ENCODE measurements at regions not wholly inside any gene's neighbourhood (a gene's known extent, or its start where the extent isn't known, plus 50 kb on each side); places are given as distances from the start of the nearest gene placed in this dataset.

DNA sequence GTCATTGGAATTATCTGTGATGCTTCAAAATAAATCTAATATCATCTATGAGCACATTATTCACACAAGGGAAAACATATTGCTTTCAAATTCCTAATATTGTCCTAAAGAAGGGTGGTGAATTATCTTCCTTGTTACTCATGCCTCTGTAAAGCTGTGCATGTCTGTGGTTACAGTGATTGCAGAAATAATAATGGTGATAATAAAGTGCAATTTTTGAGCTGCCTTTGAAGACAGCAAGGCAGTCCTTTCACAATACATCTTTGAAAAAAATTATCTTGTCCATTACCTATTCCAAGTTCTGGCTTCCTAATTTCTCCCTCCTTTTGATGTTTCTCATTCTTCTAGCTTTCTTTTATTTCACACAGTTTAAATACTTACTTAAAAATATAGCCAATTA lies 442.1 kb upstream of the EYS start:
- TF ChIP-seq, protein P1, sequence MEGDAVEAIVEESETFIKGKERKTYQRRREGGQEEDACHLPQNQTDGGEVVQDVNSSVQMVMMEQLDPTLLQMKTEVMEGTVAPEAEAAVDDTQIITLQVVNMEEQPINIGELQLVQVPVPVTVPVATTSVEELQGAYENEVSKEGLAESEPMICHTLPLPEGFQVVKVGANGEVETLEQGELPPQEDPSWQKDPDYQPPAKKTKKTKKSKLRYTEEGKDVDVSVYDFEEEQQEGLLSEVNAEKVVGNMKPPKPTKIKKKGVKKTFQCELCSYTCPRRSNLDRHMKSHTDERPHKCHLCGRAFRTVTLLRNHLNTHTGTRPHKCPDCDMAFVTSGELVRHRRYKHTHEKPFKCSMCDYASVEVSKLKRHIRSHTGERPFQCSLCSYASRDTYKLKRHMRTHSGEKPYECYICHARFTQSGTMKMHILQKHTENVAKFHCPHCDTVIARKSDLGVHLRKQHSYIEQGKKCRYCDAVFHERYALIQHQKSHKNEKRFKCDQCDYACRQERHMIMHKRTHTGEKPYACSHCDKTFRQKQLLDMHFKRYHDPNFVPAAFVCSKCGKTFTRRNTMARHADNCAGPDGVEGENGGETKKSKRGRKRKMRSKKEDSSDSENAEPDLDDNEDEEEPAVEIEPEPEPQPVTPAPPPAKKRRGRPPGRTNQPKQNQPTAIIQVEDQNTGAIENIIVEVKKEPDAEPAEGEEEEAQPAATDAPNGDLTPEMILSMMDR (IDR thresholded peaks at IDR 0.05; ENCODE audit: low read depth, low read length, missing control alignments): no peak
- Histone ChIP-seq H3K27me3 (replicated peaks) (no peaks in the 10 kb centered on the region), H3K4me3 (ENCODE audit: low read depth, low read length) (no peak overlapping the region), H3K36me3 (replicated peaks) (no peaks in the 10 kb centered on the region), H3K27ac (no peak overlapping the region)
- in situ Hi-C loops (cut with HindIII; ENCODE audit: low pct_ligation_motif_present, low sequenced_read_pairs): no loop called here
- DNase-seq: no peak

DNA sequence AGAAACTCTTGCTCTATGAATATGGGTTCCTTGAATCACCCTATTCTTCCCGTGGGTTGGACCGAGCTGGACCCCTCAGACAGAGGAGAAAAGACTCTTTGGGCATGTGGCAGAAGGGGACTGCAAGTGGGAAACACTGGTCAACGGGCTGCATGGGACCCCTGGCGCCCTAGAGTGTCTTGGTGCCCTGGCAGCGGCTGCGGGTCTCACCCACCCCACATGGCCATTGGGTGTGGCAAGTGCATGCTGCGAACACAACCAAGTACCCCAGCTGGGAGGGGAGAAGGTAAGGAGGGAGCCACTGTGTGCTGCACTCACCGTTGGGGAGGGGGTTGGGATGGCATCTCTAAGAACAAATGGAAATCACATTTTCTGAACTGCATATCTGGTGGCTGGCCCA lies 438.8 kb upstream of the EYS start:
- H3K27ac ChIP-seq: no peak overlapping the region
- TF ChIP-seq, protein P1 (IDR thresholded peaks at IDR 0.05; ENCODE audit: low read depth, low read length, missing control alignments): no peak
- no peaks in the 10 kb centered on the region for H3K27me3 ChIP-seq (replicated peaks)
- DNase-seq: no peak
- no peaks in the 10 kb centered on the region for H3K36me3 ChIP-seq (replicated peaks)
- in situ Hi-C loops (cut with HindIII; ENCODE audit: low pct_ligation_motif_present, low sequenced_read_pairs): no loop called here
- no peak overlapping the region for H3K4me3 ChIP-seq (ENCODE audit: low read depth, low read length)

DNA sequence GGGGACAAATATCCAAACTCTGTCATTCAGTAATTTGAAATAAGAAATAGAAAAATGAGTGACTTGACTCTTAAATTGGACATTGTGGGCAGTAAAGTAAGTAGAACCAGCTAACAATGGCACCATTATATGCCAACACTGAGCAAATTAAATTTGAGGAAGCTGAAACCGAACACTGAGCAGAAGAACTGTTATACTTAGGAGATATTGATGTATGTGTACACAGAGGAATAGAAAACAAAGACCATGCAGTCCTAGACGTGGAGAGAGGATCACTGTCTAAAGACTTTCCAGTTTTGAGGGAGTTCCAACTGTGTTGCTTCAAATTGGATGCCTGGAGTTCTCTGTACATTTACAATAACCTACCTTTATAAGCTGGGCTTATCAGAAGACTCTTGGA lies 427.0 kb upstream of the EYS start:
- TF ChIP-seq, protein P1 (IDR thresholded peaks at IDR 0.05; ENCODE audit: low read depth, low read length, missing control alignments): no peak
- H3K27me3 ChIP-seq (replicated peaks): no peaks in the 10 kb centered on the region
- no peak overlapping the region for H3K4me3 ChIP-seq (ENCODE audit: low read depth, low read length)
- H3K36me3 ChIP-seq (replicated peaks): no peaks in the 10 kb centered on the region
- no peak for DNase-seq
- no peak overlapping the region for H3K27ac ChIP-seq
- in situ Hi-C loops (cut with HindIII; ENCODE audit: low pct_ligation_motif_present, low sequenced_read_pairs): no loop called here

DNA sequence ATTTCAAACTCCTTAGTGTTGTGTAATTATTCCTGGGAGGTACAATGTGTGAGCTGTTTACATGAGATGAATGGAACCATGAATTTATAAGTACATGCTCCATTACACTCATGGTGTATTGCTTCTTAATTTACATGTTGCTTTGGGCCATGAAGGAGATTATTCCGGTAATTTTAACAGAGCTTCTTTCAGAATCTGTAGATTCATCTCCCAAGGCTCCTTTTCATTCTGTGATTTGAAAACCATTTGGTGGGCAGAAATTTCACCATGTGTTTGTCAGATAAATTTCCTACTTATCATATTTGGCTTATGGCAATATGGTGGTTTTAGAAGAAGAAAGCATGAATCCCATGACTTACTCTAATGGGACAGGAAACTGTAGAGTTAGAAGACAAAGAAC lies 421.6 kb upstream of the EYS start:
- no peaks in the 10 kb centered on the region for H3K27me3 ChIP-seq (replicated peaks)
- H3K36me3 ChIP-seq (replicated peaks): no peaks in the 10 kb centered on the region
- H3K4me3 ChIP-seq (ENCODE audit: low read depth, low read length): no peak overlapping the region
- in situ Hi-C loops (cut with HindIII; ENCODE audit: low pct_ligation_motif_present, low sequenced_read_pairs): no loop called here
- TF ChIP-seq, protein P1 (IDR thresholded peaks at IDR 0.05; ENCODE audit: low read depth, low read length, missing control alignments): no peak
- no peak for DNase-seq
- H3K27ac ChIP-seq: no peak overlapping the region

DNA sequence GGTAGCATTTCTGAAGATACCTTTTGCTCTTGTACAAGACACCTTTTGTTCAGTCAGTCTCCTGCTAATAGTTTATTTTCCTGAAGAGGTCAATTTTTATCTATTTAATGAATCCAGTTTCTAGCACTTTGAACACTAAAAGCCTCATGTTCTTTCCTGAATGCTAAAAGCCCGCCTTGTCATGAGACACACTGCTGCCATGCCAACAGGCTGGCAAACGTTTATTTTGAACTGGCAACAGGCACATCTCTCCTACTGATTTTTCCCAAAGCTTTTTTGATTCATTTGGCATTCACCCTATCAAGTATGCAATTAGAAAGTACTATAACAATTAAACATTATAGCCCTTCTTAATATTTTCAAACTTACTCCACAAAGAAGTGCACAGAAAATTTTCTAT lies 421.2 kb upstream of the EYS start:
- no peak overlapping the region for H3K27ac ChIP-seq
- H3K36me3 ChIP-seq (replicated peaks): no peaks in the 10 kb centered on the region
- TF ChIP-seq, protein P1 (IDR thresholded peaks at IDR 0.05; ENCODE audit: low read depth, low read length, missing control alignments): no peak
- in situ Hi-C loops (cut with HindIII; ENCODE audit: low pct_ligation_motif_present, low sequenced_read_pairs): no loop called here
- H3K4me3 ChIP-seq (ENCODE audit: low read depth, low read length): no peak overlapping the region
- DNase-seq: no peak
- H3K27me3 ChIP-seq (replicated peaks): no peaks in the 10 kb centered on the region

DNA sequence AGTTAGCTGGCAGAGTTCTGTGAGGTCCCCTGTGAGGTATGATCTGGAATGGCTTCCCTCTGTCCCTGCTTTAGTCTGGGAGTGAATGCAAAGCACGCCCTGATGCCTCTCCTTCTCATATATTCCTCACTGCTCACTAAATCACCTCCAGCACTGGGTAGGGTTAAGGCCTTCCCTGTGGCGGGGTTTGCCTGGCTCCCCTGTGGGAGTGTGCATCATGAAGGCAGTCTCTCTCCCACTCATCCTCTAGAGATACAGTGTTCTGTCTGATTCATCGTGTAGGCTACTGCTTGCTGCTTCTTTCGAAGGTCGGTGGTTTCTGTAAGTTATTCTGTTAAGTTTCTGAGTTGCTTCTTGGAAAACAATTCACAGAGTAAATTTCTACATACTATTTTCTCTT lies 420.0 kb upstream of the EYS start:
- TF ChIP-seq, protein P1 (IDR thresholded peaks at IDR 0.05; ENCODE audit: low read depth, low read length, missing control alignments): no peak
- Histone ChIP-seq H3K27me3 (replicated peaks) (no peaks in the 10 kb centered on the region), H3K4me3 (ENCODE audit: low read depth, low read length) (no peak overlapping the region), H3K36me3 (replicated peaks) (no peaks in the 10 kb centered on the region), H3K27ac (no peak overlapping the region)
- no peak for DNase-seq
- in situ Hi-C loops (cut with HindIII; ENCODE audit: low pct_ligation_motif_present, low sequenced_read_pairs): no loop called here

Data from brain microvascular endothelial cell (primary cell).